Panc1 (cell line): ENCODE measurements at regions not wholly inside any gene's neighbourhood (a gene's known extent, or its start where the extent isn't known, plus 50 kb on each side); places are given as distances from the start of the nearest gene placed in this dataset.

Source experiments
- ATAC-seq: fragments of 200-7000 bp; cut with Tn5 transposase; 2 replicates; pipeline ENCODE4 v1.9.1; 2020; ENCODE audit warnings: mild to moderate bottlenecking, moderate library complexity
- BruUV-seq: library from RNA; stranded (reverse); fragments of 400-500 nt; replicated peaks from 2 replicates; lab custom pipeline; 2021; lab: Mats Ljungman, UMichigan
- CTCF ChIA-PET: fragments of 300-600 bp; sonication (Branson Sonifier 250); formaldehyde crosslinking; loops from one replicate; lab custom pipeline; 2022; ENCODE audit warnings: antibody characterized with exemption; lab: Charles Lee
- POLR2A ChIA-PET: fragments of 300-600 bp; sonication (Branson Sonifier 250); formaldehyde crosslinking; loops from one replicate; lab custom pipeline; 2022; ENCODE audit warnings: antibody characterized with exemption; lab: Charles Lee
- DNase-seq: peaks from one replicate; pipeline ENCODE4 v3.0.0-alpha.2; 2010; ENCODE audit warnings: low read depth, low spot score
- H3K27ac ChIP-seq: 2 replicates; pipeline ENCODE4 v1.5.1; 2011; ENCODE audit warnings: mild to moderate bottlenecking, low read length, inconsistent platforms
- H3K27me3 ChIP-seq: fragments of 200-500 bp; sonication (Bioruptor generic); 2 replicates; pipeline ENCODE4 v1.6.0; 2014; ENCODE audit warnings: low read length, inconsistent platforms; ENCODE audit not compliant: control insufficient read depth, insufficient read depth
- H3K36me3 ChIP-seq: fragments of 200-500 bp; sonication (Bioruptor generic); 2 replicates; pipeline ENCODE4 v1.5.1; 2014; ENCODE audit warnings: inconsistent platforms, mild to moderate bottlenecking, low read length, moderate library complexity; ENCODE audit not compliant: control insufficient read depth, insufficient read depth
- H3K4me1 ChIP-seq: 2 replicates; pipeline ENCODE4 v1.5.1; 2011; ENCODE audit warnings: inconsistent platforms, mild to moderate bottlenecking, low read length, moderate library complexity; ENCODE audit not compliant: control insufficient read depth, insufficient read depth
- H3K4me3 ChIP-seq, 2 experiments: 2 replicates each; pipeline ENCODE4 v1.5.1; 2011 to 2012; ENCODE audit warnings: low read depth in 2 of 2, low read length in 2 of 2, mild to moderate bottlenecking in 2 of 2, inconsistent platforms in 1 of 2, moderate library complexity in 1 of 2
- H3K9me3 ChIP-seq: fragments of 200-500 bp; sonication (Bioruptor generic); 2 replicates; pipeline ENCODE4 v1.5.1; 2014; ENCODE audit warnings: low read depth, mild to moderate bottlenecking, inconsistent platforms, low read length, moderate library complexity; ENCODE audit not compliant: control insufficient read depth, insufficient read depth
- CTCF ChIP-seq: fragments of 450-650 bp; IDR thresholded peaks from 2 replicates; pipeline ENCODE4 v1.5.1; 2017; ENCODE audit warnings: mild to moderate bottlenecking
- POLR2AphosphoS5 ChIP-seq: IDR thresholded peaks from 2 replicates; pipeline ENCODE4 v1.6.1; 2012; ENCODE audit warnings: mild to moderate bottlenecking, low read depth, low read length, moderate library complexity
- REST ChIP-seq, 2 experiments: IDR thresholded peaks; 2 replicates each; pipeline ENCODE4 v1.6.1; 2011 to 2012; ENCODE audit warnings: low read depth in 2 of 2, control low read depth in 1 of 2, low read length in 1 of 2, mild to moderate bottlenecking in 1 of 2, moderate library complexity in 1 of 2; ENCODE audit not compliant: insufficient read depth in 1 of 2
- SIN3A ChIP-seq: IDR thresholded peaks from 2 replicates; pipeline ENCODE4 v1.6.1; 2012; ENCODE audit warnings: low read depth, mild to moderate bottlenecking, low read length, moderate library complexity, borderline replicate concordance; ENCODE audit not compliant: insufficient read depth
- TCF7L2 ChIP-seq: IDR thresholded peaks from 2 replicates; pipeline ENCODE4 v1.6.1; 2011; ENCODE audit warnings: mild to moderate bottlenecking, low read depth, low read length, inconsistent platforms
- in situ Hi-C: cut with HindIII; loops from 2 replicates; pipeline ENCODE4 v1.10.0; 2016; ENCODE audit warnings: low sequenced_read_pairs, low pct_unique_long_range_greater_than_20kb
- intact Hi-C: fragments of 100-400 bp; cut with micrococcal nuclease; formaldehyde crosslinking; loops from one replicate; pipeline ENCODE4 v1.10.0; 2022; ENCODE audit not compliant: unreplicated experiment

GRCh38 chr1:38347446-38348175 lies 301.0 kb upstream of the POU3F1 start:
- DNase-seq = no peak
- H3K9me3 ChIP-seq = no peaks in the 10 kb centered on the region
- ATAC-seq = no peak
- H3K4me3 ChIP-seq = no peak overlapping the region
- intact Hi-C loops (no loop called here), in situ Hi-C loops (no loop called here)
- TF ChIP-seq TCF7L2 (no peak), SIN3A (no peak), POLR2AphosphoS5 (no peak), REST (IDR thresholded peaks at IDR 0.05; ENCODE audit: insufficient read depth in 1 of 2, low read depth in 2 of 2, low read length in 1 of 2) (no peak), CTCF (no peak)
- no TSS peak for BruUV-seq
- H3K36me3 ChIP-seq = no peaks in the 10 kb centered on the region
- CTCF ChIA-PET = no interaction called here
- peaks cover 2% of the 10 kb centered on the region; the same call in 1 of the 2 replicates for H3K27me3 ChIP-seq
- no peaks in the 10 kb centered on the region for H3K4me1 ChIP-seq
- POLR2A ChIA-PET = no interaction called here
- no peak overlapping the region for H3K27ac ChIP-seq

- no peaks in the 10 kb centered on the region for H3K9me3 ChIP-seq
- H3K36me3 ChIP-seq = no peaks in the 10 kb centered on the region
- in situ Hi-C loops (no loop called here), intact Hi-C loops (no loop called here)
- ATAC-seq = no peak
- ChIA-PET POLR2A (no interaction called here), CTCF (no interaction called here)
- H3K4me3 ChIP-seq = no peak overlapping the region
- no peaks in the 10 kb centered on the region for H3K4me1 ChIP-seq
- no peak for TF ChIP-seq SIN3A
- no peak for TF ChIP-seq CTCF
- TF ChIP-seq TCF7L2 = no peak
- TF ChIP-seq POLR2AphosphoS5 = no peak
- no peak for TF ChIP-seq REST (IDR thresholded peaks at IDR 0.05; ENCODE audit: insufficient read depth in 1 of 2, low read depth in 2 of 2, low read length in 1 of 2)
- DNase-seq = no peak
- peaks cover 4% of the 10 kb centered on the region; the same call in 1 of the 2 replicates for H3K27me3 ChIP-seq
- BruUV-seq = no TSS peak
- H3K27ac ChIP-seq = no peak overlapping the region
These were observed 298.1 kb upstream of the POU3F1 start for GRCh38 chr1:38344716-38345115.
